ENCODE measurements at regions not wholly inside any gene's neighbourhood (a gene's known extent, or its start where the extent isn't known, plus 50 kb on each side); places are given as distances from the start of the nearest gene placed in this dataset.

- Mint-ChIP-seq H3K36me3 (ENCODE audit: low read depth, unreplicated experiment) (no peaks in the 10 kb centered on the region), H3K27me3 (ENCODE audit: low read depth, unreplicated experiment) (no peaks in the 10 kb centered on the region), H3K9me3 (ENCODE audit: unreplicated experiment) (no peaks in the 10 kb centered on the region), H3K27ac (ENCODE audit: unreplicated experiment) (no peak overlapping the region), H3K4me3 (ENCODE audit: unreplicated experiment) (no peak overlapping the region), H3K4me1 (ENCODE audit: low read depth, unreplicated experiment) (no peaks in the 10 kb centered on the region)
- Histone ChIP-seq H3K4me2 (ENCODE audit: low read length) (no peak overlapping the region), H3K36me3 (ENCODE audit: insufficient read depth, low read length) (no peaks in the 10 kb centered on the region), H3K79me2 (ENCODE audit: insufficient read depth, low read length) (no peaks in the 10 kb centered on the region), H3K9me3 (ENCODE audit: insufficient read depth, low read depth, low read length) (no peaks in the 10 kb centered on the region), H3K27me3 (ENCODE audit: insufficient read depth, low read length) (no peaks in the 10 kb centered on the region), H2AFZ (ENCODE audit: low read depth, low read length) (no peak overlapping the region), H3K4me3 (ENCODE audit: insufficient read depth, low read depth, low read length) (no peak overlapping the region), H3K27ac (ENCODE audit: low read depth, low read length) (no peak overlapping the region), H3K4me1 (ENCODE audit: insufficient read depth, low read length) (no peaks in the 10 kb centered on the region), H3K9ac (ENCODE audit: low read length) (no peak overlapping the region), H4K20me1 (ENCODE audit: insufficient read depth, low read length) (no peaks in the 10 kb centered on the region)
- DNase-seq (ENCODE audit: low read depth) (no peak), FAIRE-seq (no peak)
- no peak for TF ChIP-seq EZH2 (IDR thresholded peaks at IDR 0.05; ENCODE audit: insufficient read depth, low read length)
- no peak for TF ChIP-seq CTCF (IDR thresholded peaks at IDR 0.05; ENCODE audit: insufficient read depth, low read depth, low read length)
Observed at GRCh38 chr15:47944637-47945288, 176.0 kb upstream of the SLC24A5 start.

GRCh38 chr15:47945872-47946650, 174.7 kb upstream of the SLC24A5 start:
- Histone ChIP-seq H3K4me2 (ENCODE audit: low read length) (no peak overlapping the region), H3K4me3 (ENCODE audit: insufficient read depth, low read depth, low read length) (no peak overlapping the region), H3K79me2 (ENCODE audit: insufficient read depth, low read length) (no peaks in the 10 kb centered on the region), H3K36me3 (ENCODE audit: insufficient read depth, low read length) (no peaks in the 10 kb centered on the region), H3K27ac (ENCODE audit: low read depth, low read length) (no peak overlapping the region), H2AFZ (ENCODE audit: low read depth, low read length) (no peak overlapping the region), H4K20me1 (ENCODE audit: insufficient read depth, low read length) (no peaks in the 10 kb centered on the region), H3K9me3 (ENCODE audit: insufficient read depth, low read depth, low read length) (no peaks in the 10 kb centered on the region), H3K27me3 (ENCODE audit: insufficient read depth, low read length) (peaks cover 2% of the 10 kb centered on the region), H3K4me1 (ENCODE audit: insufficient read depth, low read length) (no peaks in the 10 kb centered on the region), H3K9ac (ENCODE audit: low read length) (no peak overlapping the region)
- FAIRE-seq: no peak
- H3K4me1 Mint-ChIP-seq (ENCODE audit: low read depth, unreplicated experiment): no peaks in the 10 kb centered on the region
- DNase-seq (ENCODE audit: low read depth): no peak
- H3K4me3 Mint-ChIP-seq (ENCODE audit: unreplicated experiment): no peak overlapping the region
- no peaks in the 10 kb centered on the region for H3K36me3 Mint-ChIP-seq (ENCODE audit: low read depth, unreplicated experiment)
- no peak for TF ChIP-seq CTCF (IDR thresholded peaks at IDR 0.05; ENCODE audit: insufficient read depth, low read depth, low read length)
- TF ChIP-seq EZH2 (IDR thresholded peaks at IDR 0.05; ENCODE audit: insufficient read depth, low read length): no peak
- H3K27ac Mint-ChIP-seq (ENCODE audit: unreplicated experiment): no peak overlapping the region
- H3K27me3 Mint-ChIP-seq (ENCODE audit: low read depth, unreplicated experiment): no peaks in the 10 kb centered on the region
- H3K9me3 Mint-ChIP-seq (ENCODE audit: unreplicated experiment): no peaks in the 10 kb centered on the region

- Histone ChIP-seq H4K20me1 (ENCODE audit: insufficient read depth, low read length) (no peaks in the 10 kb centered on the region), H2AFZ (ENCODE audit: low read depth, low read length) (no peak overlapping the region), H3K9me3 (ENCODE audit: insufficient read depth, low read depth, low read length) (no peaks in the 10 kb centered on the region), H3K36me3 (ENCODE audit: insufficient read depth, low read length) (no peaks in the 10 kb centered on the region), H3K4me1 (ENCODE audit: insufficient read depth, low read length) (no peaks in the 10 kb centered on the region), H3K4me3 (ENCODE audit: insufficient read depth, low read depth, low read length) (no peak overlapping the region), H3K9ac (ENCODE audit: low read length) (no peak overlapping the region), H3K79me2 (ENCODE audit: insufficient read depth, low read length) (no peaks in the 10 kb centered on the region), H3K4me2 (ENCODE audit: low read length) (no peak overlapping the region), H3K27me3 (ENCODE audit: insufficient read depth, low read length) (peaks cover 2% of the 10 kb centered on the region), H3K27ac (ENCODE audit: low read depth, low read length) (no peak overlapping the region)
- no peak for DNase-seq (ENCODE audit: low read depth)
- Mint-ChIP-seq H3K36me3 (ENCODE audit: low read depth, unreplicated experiment) (no peaks in the 10 kb centered on the region), H3K27ac (ENCODE audit: unreplicated experiment) (no peak overlapping the region), H3K27me3 (ENCODE audit: low read depth, unreplicated experiment) (no peaks in the 10 kb centered on the region), H3K9me3 (ENCODE audit: unreplicated experiment) (no peaks in the 10 kb centered on the region), H3K4me3 (ENCODE audit: unreplicated experiment) (no peak overlapping the region), H3K4me1 (ENCODE audit: low read depth, unreplicated experiment) (no peaks in the 10 kb centered on the region)
- no peak for FAIRE-seq
- TF ChIP-seq EZH2 (IDR thresholded peaks at IDR 0.05; ENCODE audit: insufficient read depth, low read length): no peak
- no peak for TF ChIP-seq CTCF (IDR thresholded peaks at IDR 0.05; ENCODE audit: insufficient read depth, low read depth, low read length)
Observed at GRCh38 chr15:47949815-47950214, 171.0 kb upstream of the SLC24A5 start.
